T-cell (primary cell): ENCODE measurements at regions not wholly inside any gene's neighbourhood (a gene's known extent, or its start where the extent isn't known, plus 50 kb on each side); places are given as distances from the start of the nearest gene placed in this dataset.

Source experiments
- ATAC-seq, 4 experiments: fragments of 200-7000 bp in 3 of 4; fragments of 150-1000 bp in 1 of 4; cut with Tn5 transposase; replicated peaks in 1 of 4; 1 replicate in 3 of 4; 2 replicates in 1 of 4; pipeline ENCODE4 v1.10.0; 2021; ENCODE audit warnings: moderate library complexity in 3 of 4, mild to moderate bottlenecking in 2 of 4, moderate number of reproducible peaks in 1 of 4
- CTCF ChIA-PET, 2 donors: fragments of 300-600 bp; sonication (Branson Sonifier 250); formaldehyde crosslinking; loops; one replicate each; lab custom pipeline; 2022; ENCODE audit warnings: antibody characterized with exemption in 2 of 2; lab: Charles Lee
- POLR2A ChIA-PET, 2 donors: fragments of 300-600 bp; sonication (Branson Sonifier 250); formaldehyde crosslinking; loops; one replicate each; lab custom pipeline; 2022; ENCODE audit warnings: antibody characterized with exemption in 2 of 2; lab: Charles Lee
- DNase-seq, 35 experiments: peaks; one replicate each; pipeline versions ENCODE4 v3.0.0 to v3.0.0-alpha.2; 2013 to 2023
- H3K27ac ChIP-seq: one replicate; pipeline ENCODE4 v1.5.1; 2013; ENCODE audit warnings: low read length
- H3K27me3 ChIP-seq, 2 experiments: replicated peaks in 1 of 2; 1 replicate in 1 of 2; 2 replicates in 1 of 2; pipeline versions ENCODE4 v1.6.1 to v1.7.0; 2013; ENCODE audit warnings: low read length in 1 of 2, mixed read lengths in 1 of 2; ENCODE audit not compliant: control insufficient read depth in 2 of 2, insufficient read depth in 2 of 2; ENCODE audit errors: extremely low read depth in 1 of 2
- H3K36me3 ChIP-seq, 2 donors: 1 replicate in 1 of 2; 2 replicates in 1 of 2; pipeline versions ENCODE4 v1.6.1 to v1.7.0; 2013; ENCODE audit warnings: low read length in 1 of 2; ENCODE audit not compliant: control insufficient read depth in 2 of 2, insufficient read depth in 1 of 2; ENCODE audit errors: extremely low read depth in 1 of 2
- H3K4me1 ChIP-seq, 2 experiments: 1 replicate in 1 of 2; 2 replicates in 1 of 2; pipeline versions ENCODE4 v1.6.1 to v1.7.0; 2013; ENCODE audit warnings: low read length in 2 of 2, mixed read lengths in 1 of 2; ENCODE audit not compliant: insufficient read depth in 2 of 2, control insufficient read depth in 1 of 2; ENCODE audit errors: extremely low read depth in 1 of 2
- H3K4me3 ChIP-seq, 2 donors: 1 replicate in 1 of 2; 2 replicates in 1 of 2; pipeline versions ENCODE4 v1.5.1 to v1.7.0; 2013; ENCODE audit warnings: mild to moderate bottlenecking in 2 of 2, low read length in 1 of 2, moderate library complexity in 1 of 2; ENCODE audit not compliant: control insufficient read depth in 1 of 2; ENCODE audit errors: extremely low read depth in 1 of 2
- H3K9me3 ChIP-seq: 2 replicates; pipeline ENCODE4 v1.7.0; 2013
- H3K27ac Mint-ChIP-seq, 2 donors: one replicate each; pipeline ENCODE4 v1.8.0; 2020 to 2021; ENCODE audit warnings: mild to moderate bottlenecking in 2 of 2, mixed read lengths in 2 of 2
- H3K27me3 Mint-ChIP-seq, 2 donors: one replicate each; pipeline ENCODE4 v1.8.0; 2021 to 2022; ENCODE audit warnings: mixed read lengths in 2 of 2
- H3K36me3 Mint-ChIP-seq: one replicate; pipeline ENCODE4 v1.8.0; 2021; ENCODE audit warnings: mixed read lengths
- H3K4me1 Mint-ChIP-seq, 3 donors: one replicate each; pipeline ENCODE4 v1.8.0; 2020 to 2022; ENCODE audit warnings: mixed read lengths in 3 of 3, mild to moderate bottlenecking in 1 of 3
- H3K4me3 Mint-ChIP-seq, 3 donors: one replicate each; pipeline ENCODE4 v1.8.0; 2020 to 2022; ENCODE audit warnings: mild to moderate bottlenecking in 3 of 3, mixed read lengths in 3 of 3, moderate library complexity in 3 of 3
- H3K9me3 Mint-ChIP-seq, 3 donors: one replicate each; pipeline ENCODE4 v1.8.0; 2020 to 2022; ENCODE audit warnings: mixed read lengths in 3 of 3
- WGBS: methylation state at CpG from one replicate; pipeline ENCODE4 v1.1.5; 2013; ENCODE audit warnings: missing lambda C conversion rate; ENCODE audit not compliant: insufficient coverage; 5-methylcytosine and 5-hydroxymethylcytosine counted together

DNA sequence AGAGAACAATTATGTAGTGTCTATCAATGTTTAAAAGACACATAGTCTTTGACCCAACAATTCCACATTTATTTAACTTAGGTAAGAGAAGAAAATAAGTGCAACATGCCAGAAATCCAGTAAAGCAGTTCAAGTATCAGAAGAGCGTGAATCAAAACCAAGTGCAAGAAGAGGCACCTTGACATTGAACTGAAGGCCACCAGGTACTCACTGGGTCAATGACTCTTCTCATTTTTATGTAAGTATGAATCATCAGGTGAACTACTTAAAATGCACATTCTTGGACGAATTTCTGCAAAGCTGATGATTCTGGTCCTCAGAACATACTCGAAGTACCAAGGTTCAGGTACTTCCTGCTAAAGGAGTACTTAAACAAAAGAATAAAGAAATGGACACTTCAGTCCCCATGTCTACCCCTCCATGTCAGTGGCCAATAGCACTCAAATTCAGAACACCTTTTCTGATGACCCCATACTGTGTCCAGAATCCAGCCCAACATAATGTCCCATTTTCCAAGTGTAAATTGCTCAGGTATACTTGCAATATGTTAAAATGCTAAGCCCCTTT lies 481.9 kb downstream of the GJA1 start:
- H3K27me3 Mint-ChIP-seq, result peaks cover 0 to 5% of the 10 kb centered on the region in 2 donors
- no peak overlapping the region for H3K4me3 Mint-ChIP-seq
- CTCF ChIA-PET, result no interaction called here
- no peak overlapping the region for H3K27ac Mint-ChIP-seq
- H3K9me3 ChIP-seq, result no peaks in the 10 kb centered on the region
- peaks cover 0 to 5% (median 3%) of the 10 kb centered on the region in 3 donors for H3K9me3 Mint-ChIP-seq
- POLR2A ChIA-PET, result no interaction called here
- no peaks in the 10 kb centered on the region for H3K36me3 Mint-ChIP-seq
- no peak overlapping the region for H3K4me3 ChIP-seq
- H3K36me3 ChIP-seq, result no peaks in the 10 kb centered on the region
- DNase-seq (no peak), ATAC-seq (no peak)
- no peaks in the 10 kb centered on the region for H3K4me1 Mint-ChIP-seq
- no peaks in the 10 kb centered on the region for H3K4me1 ChIP-seq
- H3K27ac ChIP-seq, result no peak overlapping the region
- 70% methylated on average over 2 of the region's 3 CpGs for WGBS
- H3K27me3 ChIP-seq, result no peaks in the 10 kb centered on the region

DNA sequence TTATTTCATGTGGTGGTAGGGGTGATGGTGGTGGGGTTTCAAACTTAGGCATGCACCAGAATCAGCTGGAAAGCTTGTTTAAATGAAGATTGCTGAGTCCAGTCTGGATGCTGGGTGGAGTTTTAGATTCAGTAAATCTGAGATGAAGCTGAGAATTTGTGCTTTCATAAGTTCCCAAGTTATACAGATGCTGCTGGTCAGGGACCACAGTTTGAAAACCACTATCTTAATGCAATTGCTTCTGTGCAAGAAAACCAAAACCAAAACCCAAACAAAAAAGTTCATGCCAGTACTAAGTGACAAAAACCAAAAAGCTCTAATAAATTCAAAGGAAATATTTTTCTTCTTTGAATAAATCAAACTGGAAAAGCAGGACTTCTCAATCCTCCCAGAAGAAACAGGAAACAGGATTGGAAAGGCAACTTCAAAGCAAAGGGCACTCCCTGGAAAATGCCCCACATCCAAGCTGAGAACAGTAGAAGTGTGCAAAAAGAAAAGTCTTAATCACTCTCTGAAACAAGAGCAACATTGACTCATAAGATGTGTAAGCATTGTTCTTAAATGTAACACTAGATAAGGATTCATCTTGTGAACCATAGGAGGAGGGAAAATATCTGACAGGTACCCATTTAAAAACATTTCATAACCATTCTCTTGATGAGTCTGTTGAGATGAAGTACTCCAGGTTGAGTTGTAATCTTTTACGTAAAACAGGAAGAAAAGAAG lies 481.5 kb upstream of the HSF2 start:
- Mint-ChIP-seq H3K27me3 (peaks cover 0 to 5% of the 10 kb centered on the region in 2 donors), H3K4me1 (no peaks in the 10 kb centered on the region), H3K36me3 (no peaks in the 10 kb centered on the region), H3K9me3 (peaks cover 0 to 5% (median 3%) of the 10 kb centered on the region in 3 donors), H3K27ac (no peak overlapping the region), H3K4me3 (no peak overlapping the region)
- Histone ChIP-seq H3K4me1 (no peaks in the 10 kb centered on the region), H3K9me3 (no peaks in the 10 kb centered on the region), H3K4me3 (no peak overlapping the region), H3K27me3 (no peaks in the 10 kb centered on the region), H3K36me3 (no peaks in the 10 kb centered on the region), H3K27ac (no peak overlapping the region)
- POLR2A ChIA-PET, result no interaction called here
- DNase-seq, result no peak
- CTCF ChIA-PET, result no interaction called here
- WGBS, result no CpG with 5 or more reads among the region's 1 CpG
- ATAC-seq, result no peak

DNA sequence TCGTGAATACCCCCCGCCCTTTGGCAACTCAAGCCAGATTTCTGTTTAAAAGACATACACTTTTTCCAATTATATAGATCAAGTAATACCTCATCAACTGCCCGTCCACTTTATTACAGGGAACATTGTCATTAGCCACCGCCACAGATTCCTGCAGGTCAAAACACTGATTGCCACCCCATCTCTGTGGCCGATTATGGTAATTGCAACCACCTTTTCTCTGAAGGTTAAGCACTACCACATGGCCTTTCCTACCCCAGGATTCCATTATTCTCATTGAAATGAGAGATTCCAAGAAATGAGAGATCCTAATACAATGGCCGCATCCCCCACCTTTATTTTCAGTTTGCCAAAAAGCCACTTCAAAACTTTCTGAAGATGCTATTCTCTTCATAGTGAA lies 478.8 kb upstream of the HSF2 start:
- Mint-ChIP-seq H3K9me3 (no peaks in the 10 kb centered on the region), H3K36me3 (no peaks in the 10 kb centered on the region), H3K4me1 (peaks cover 3 to 9% (median 8%) of the 10 kb centered on the region in 3 donors), H3K27me3 (no peaks in the 10 kb centered on the region), H3K4me3 (no peak overlapping the region), H3K27ac (no peak overlapping the region)
- ATAC-seq (no peak), DNase-seq (no peak)
- POLR2A ChIA-PET, result interaction anchor here in 1 of 2 donors (0.6 kb wide), 1 partner anchor 9 kb away, joined by 3 read pairs; no protein-coding TSS in a partner anchor
- Histone ChIP-seq H3K4me1 (no peaks in the 10 kb centered on the region), H3K27ac (no peak overlapping the region), H3K36me3 (no peaks in the 10 kb centered on the region), H3K9me3 (no peaks in the 10 kb centered on the region), H3K4me3 (no peak overlapping the region), H3K27me3 (no peaks in the 10 kb centered on the region)
- CTCF ChIA-PET, result no interaction called here
- 100% methylated on average over 1 of the region's 6 CpGs for WGBS

DNA sequence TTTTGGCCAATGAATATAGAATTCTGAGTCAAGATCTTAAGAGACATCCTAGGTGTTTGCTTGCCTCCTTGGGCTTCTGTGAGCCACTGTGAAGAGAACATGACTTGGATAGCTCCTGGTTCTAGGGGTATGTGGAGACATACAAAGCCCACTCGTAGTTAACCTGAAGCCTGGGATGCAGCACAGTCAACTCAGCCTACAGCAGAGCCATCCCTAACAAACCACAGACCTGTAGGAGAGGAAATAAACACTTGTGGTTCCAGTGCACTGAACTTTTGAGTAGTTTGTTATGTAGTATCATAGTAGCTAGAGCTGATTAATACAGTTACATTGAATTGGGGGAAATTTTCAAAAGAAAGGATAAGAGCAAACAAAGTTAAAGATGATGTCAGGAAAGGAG lies 474.4 kb upstream of the HSF2 start:
- Mint-ChIP-seq H3K9me3 (peaks cover 0 to 2% (median 0%) of the 10 kb centered on the region in 3 donors), H3K4me3 (no peak overlapping the region), H3K27ac (no peak overlapping the region), H3K36me3 (no peaks in the 10 kb centered on the region), H3K27me3 (no peaks in the 10 kb centered on the region), H3K4me1 (peaks cover 3 to 10% (median 8%) of the 10 kb centered on the region in 3 donors)
- ChIA-PET CTCF (no interaction called here), POLR2A (no interaction called here)
- Histone ChIP-seq H3K27me3 (no peaks in the 10 kb centered on the region), H3K27ac (no peak overlapping the region), H3K4me1 (no peaks in the 10 kb centered on the region), H3K36me3 (no peaks in the 10 kb centered on the region), H3K4me3 (no peak overlapping the region), H3K9me3 (no peaks in the 10 kb centered on the region)
- no CpG with 5 or more reads among the region's 1 CpG for WGBS
- DNase-seq (no peak), ATAC-seq (no peak)

DNA sequence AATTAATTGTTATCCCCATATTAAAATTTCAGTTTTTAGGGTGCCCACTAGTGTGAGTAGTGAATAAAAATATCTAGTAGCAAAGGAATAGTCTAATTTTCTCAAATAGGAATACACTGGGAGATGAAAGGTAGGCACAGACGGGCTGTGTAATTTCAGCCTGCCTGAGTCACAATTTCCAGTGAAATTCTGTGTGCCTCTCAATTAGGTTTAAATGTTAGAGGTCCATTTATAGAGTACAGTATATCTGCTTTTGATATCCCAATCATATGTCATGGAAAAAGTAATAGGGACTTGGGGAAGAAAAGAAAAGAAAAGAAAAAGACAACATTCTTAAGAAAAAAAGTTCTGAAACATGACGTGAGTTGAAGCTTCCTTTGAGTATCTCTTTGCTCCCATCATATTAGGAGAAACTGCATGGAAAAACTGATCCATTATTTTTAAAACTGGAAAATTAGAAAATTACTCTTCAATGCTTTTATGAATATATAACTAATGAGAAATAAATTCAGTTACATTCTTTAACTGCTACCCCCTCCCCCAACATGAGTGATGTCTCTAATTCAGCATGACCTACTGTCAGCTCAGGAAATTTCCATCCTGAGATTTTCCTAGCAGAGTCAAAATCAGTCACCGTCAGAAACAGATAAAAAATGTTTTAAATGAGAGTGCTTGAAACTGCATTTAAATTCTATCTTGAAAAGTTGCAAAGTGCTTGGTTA lies 473.8 kb upstream of the HSF2 start:
- Histone ChIP-seq H3K4me1 (no peaks in the 10 kb centered on the region), H3K4me3 (no peak overlapping the region), H3K36me3 (no peaks in the 10 kb centered on the region), H3K27ac (no peak overlapping the region), H3K9me3 (no peaks in the 10 kb centered on the region), H3K27me3 (no peaks in the 10 kb centered on the region)
- Mint-ChIP-seq H3K4me1 (peaks cover 3 to 10% (median 8%) of the 10 kb centered on the region in 3 donors), H3K4me3 (no peak overlapping the region), H3K27ac (no peak overlapping the region), H3K27me3 (no peaks in the 10 kb centered on the region), H3K36me3 (no peaks in the 10 kb centered on the region), H3K9me3 (peaks cover 0 to 2% (median 0%) of the 10 kb centered on the region in 3 donors)
- ATAC-seq, result no peak
- ChIA-PET POLR2A (no interaction called here), CTCF (no interaction called here)
- WGBS, result no CpG with 5 or more reads among the region's 3 CpGs
- no peak for DNase-seq

DNA sequence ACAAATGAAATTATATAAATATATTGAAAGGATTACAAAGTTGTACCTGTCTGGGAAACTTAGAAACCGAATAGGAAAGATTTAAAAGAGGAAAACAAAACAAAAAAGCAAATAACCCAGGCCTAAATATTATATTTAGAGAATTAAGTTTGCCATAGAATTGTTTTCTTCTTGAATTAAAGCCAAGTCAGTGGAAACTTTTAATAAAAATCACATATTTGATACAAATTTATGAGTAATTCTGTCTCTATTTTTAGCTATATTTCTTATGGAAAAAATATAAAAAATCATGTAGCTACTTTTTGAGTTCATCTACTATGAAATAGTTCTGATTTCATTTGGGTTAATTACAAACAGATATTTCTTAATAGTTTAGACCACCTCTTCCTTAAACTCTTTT lies 470.2 kb upstream of the HSF2 start:
- no peak overlapping the region for H3K27ac Mint-ChIP-seq
- no peaks in the 10 kb centered on the region for H3K9me3 ChIP-seq
- POLR2A ChIA-PET, result interaction anchor here in 1 of 2 donors (0.7 kb wide), 1 partner anchor 9 kb away, joined by 3 read pairs; no protein-coding TSS in a partner anchor

More for the DNA sequence above, 470.2 kb upstream of the HSF2 start:
- WGBS, result no CpG with 5 or more reads among the region's 1 CpG
- H3K4me3 ChIP-seq, result no peak overlapping the region
- Mint-ChIP-seq H3K4me3 (no peak overlapping the region), H3K36me3 (no peaks in the 10 kb centered on the region), H3K27me3 (no peaks in the 10 kb centered on the region), H3K9me3 (peaks cover 0 to 2% (median 0%) of the 10 kb centered on the region in 3 donors), H3K4me1 (peaks cover 3 to 10% (median 8%) of the 10 kb centered on the region in 3 donors)
- H3K27ac ChIP-seq, result no peak overlapping the region
- H3K36me3 ChIP-seq, result no peaks in the 10 kb centered on the region
- ATAC-seq (no peak), DNase-seq (no peak)
- CTCF ChIA-PET, result no interaction called here
- no peaks in the 10 kb centered on the region for H3K27me3 ChIP-seq
- H3K4me1 ChIP-seq, result no peaks in the 10 kb centered on the region
